Neural cell (in vitro differentiated cells): ENCODE measurements at regions not wholly inside any gene's neighbourhood (a gene's known extent, or its start where the extent isn't known, plus 50 kb on each side); places are given as distances from the start of the nearest gene placed in this dataset.

Experiments used
- H2AFZ ChIP-seq: fragments of 200-600, 300-800 bp; sonication (generic), shearing (Covaris generic); 2 replicates; pipeline ENCODE4 v1.6.0; 2014; ENCODE audit warnings: low read depth, mild to moderate bottlenecking, antibody characterized with exemption, low read length, moderate library complexity
- H3F3A ChIP-seq: fragments of 200-600 bp; shearing (Covaris generic); 2 replicates; pipeline ENCODE4 v1.6.1; 2016; ENCODE audit warnings: mild to moderate bottlenecking, moderate library complexity, mixed read lengths, antibody characterized with exemption, low read length; ENCODE audit not compliant: insufficient read depth, poor library complexity, severe bottlenecking
- H3K27ac ChIP-seq: fragments of 200-600, 300-800 bp; sonication (generic), shearing (Covaris generic); 2 replicates; pipeline ENCODE4 v1.5.1; 2014; ENCODE audit warnings: mild to moderate bottlenecking, low read length, moderate library complexity
- H3K27me3 ChIP-seq: fragments of 300-800, 200-600 bp; sonication (generic), shearing (Covaris generic); 2 replicates; pipeline ENCODE4 v1.6.0; 2014; ENCODE audit warnings: mild to moderate bottlenecking, low read depth, low read length, moderate library complexity; ENCODE audit not compliant: insufficient read depth
- H3K36me3 ChIP-seq: fragments of 300-800, 200-600 bp; sonication (generic), shearing (Covaris generic); 2 replicates; pipeline ENCODE4 v1.5.1; 2014; ENCODE audit warnings: mild to moderate bottlenecking, antibody characterized with exemption, low read length, moderate library complexity; ENCODE audit not compliant: insufficient read depth
- H3K4me2 ChIP-seq: fragments of 300-800, 200-600 bp; sonication (generic), shearing (Covaris generic); 2 replicates; pipeline ENCODE4 v1.6.0; 2014; ENCODE audit warnings: mild to moderate bottlenecking, low read length
- H3K4me3 ChIP-seq: fragments of 300-800, 200-600 bp; sonication (generic), shearing (Covaris generic); 2 replicates; pipeline ENCODE4 v1.5.1; 2014; ENCODE audit warnings: mild to moderate bottlenecking, low read length, moderate library complexity
- H3K79me2 ChIP-seq: fragments of 200-600 bp; shearing (Covaris generic); replicated peaks from 2 replicates; pipeline ENCODE4 v1.6.0; 2014; ENCODE audit warnings: mild to moderate bottlenecking, low read length, moderate library complexity; ENCODE audit not compliant: insufficient read depth
- H3K9ac ChIP-seq: fragments of 300-800, 200-600 bp; sonication (generic), shearing (Covaris generic); 2 replicates; pipeline ENCODE4 v1.6.1; 2016; ENCODE audit warnings: mild to moderate bottlenecking, low read length, mixed read lengths
- H3K9me2 ChIP-seq: fragments of 200-600 bp; shearing (Covaris generic); 2 replicates; pipeline ENCODE4 v1.6.1; 2016; ENCODE audit warnings: mild to moderate bottlenecking, low read length, mixed read lengths; ENCODE audit not compliant: insufficient read depth
- H3K9me3 ChIP-seq: fragments of 200-600, 300-800 bp; sonication (generic), shearing (Covaris generic); 2 replicates; pipeline ENCODE4 v1.6.1; 2016; ENCODE audit warnings: mild to moderate bottlenecking, mixed run types, low read length, moderate library complexity, mixed read lengths
- H4K20me1 ChIP-seq: fragments of 200-600 bp; shearing (Covaris generic); 2 replicates; pipeline ENCODE4 v1.6.1; 2016; ENCODE audit warnings: mild to moderate bottlenecking, mixed run types; ENCODE audit not compliant: insufficient read depth
- EP300 ChIP-seq: fragments of 450-650 bp; conservative IDR thresholded peaks from 2 replicates; pipeline ENCODE4 v1.6.1; 2014; ENCODE audit warnings: antibody characterized with exemption, mild to moderate bottlenecking, moderate library complexity; ENCODE audit not compliant: poor library complexity, severe bottlenecking
- EZH2 ChIP-seq: fragments of 200-600, 300-800 bp; shearing (Covaris generic), sonication (generic); IDR thresholded peaks from 2 replicates; pipeline ENCODE4 v1.6.1; 2014; ENCODE audit warnings: antibody characterized with exemption, low read length, borderline replicate concordance, mild to moderate bottlenecking; ENCODE audit not compliant: insufficient read depth, poor library complexity, severe bottlenecking
- MXI1 ChIP-seq: fragments of 450-650 bp; conservative IDR thresholded peaks from 2 replicates; pipeline ENCODE4 v1.6.1; 2014; ENCODE audit warnings: antibody characterized with exemption, mild to moderate bottlenecking; ENCODE audit not compliant: poor library complexity, severe bottlenecking
- POLR2AphosphoS5 ChIP-seq: IDR thresholded peaks from 2 replicates; pipeline ENCODE4 v1.6.1; 2012
- RAD21 ChIP-seq: fragments of 450-650 bp; conservative IDR thresholded peaks from 2 replicates; pipeline ENCODE4 v1.6.1; 2014; ENCODE audit warnings: antibody characterized with exemption, mild to moderate bottlenecking, moderate library complexity
- SMC3 ChIP-seq: fragments of 450-650 bp; conservative IDR thresholded peaks from 2 replicates; pipeline ENCODE4 v1.6.1; 2014; ENCODE audit warnings: antibody characterized with exemption, mild to moderate bottlenecking, moderate library complexity; ENCODE audit not compliant: poor library complexity
- TAF1 ChIP-seq: IDR thresholded peaks from 2 replicates; pipeline ENCODE4 v1.6.1; 2012; ENCODE audit warnings: low read depth
- TF ChIP-seq, protein P1 (sequence below): fragments of 450-650 bp; IDR thresholded peaks from 2 replicates; pipeline ENCODE4 v1.5.1; 2014; ENCODE audit warnings: antibody characterized with exemption, mild to moderate bottlenecking, moderate library complexity; ENCODE audit not compliant: poor library complexity, severe bottlenecking
- TF ChIP-seq, protein P2 (sequence below): IDR thresholded peaks from 2 replicates; pipeline ENCODE4 v1.6.1; 2012; ENCODE audit warnings: borderline replicate concordance

DNA sequence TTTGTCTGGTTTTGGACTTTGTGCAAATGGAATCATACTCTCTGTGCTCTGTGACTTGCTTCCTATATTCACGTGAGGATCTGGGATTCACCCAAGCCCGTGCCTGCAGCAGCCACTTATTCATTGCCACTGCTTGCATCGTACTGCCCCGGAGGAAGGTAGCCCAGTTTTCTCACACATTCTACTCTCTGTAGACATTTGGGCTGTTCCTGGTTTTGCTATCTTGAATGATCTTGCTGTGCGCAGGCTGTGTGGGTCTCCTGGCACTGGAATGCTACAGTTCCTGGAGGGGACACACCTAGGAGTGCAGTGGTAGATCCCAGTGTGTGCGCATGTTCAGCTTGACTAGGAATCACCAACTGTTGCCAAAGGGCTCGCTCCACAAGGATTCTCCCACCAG is 99.2 kb upstream of the BOD1 start:
- no peak overlapping the region for H3K9ac ChIP-seq
- H3K79me2 ChIP-seq = no peaks in the 10 kb centered on the region
- no peak overlapping the region for H3K27ac ChIP-seq
- H3K9me2 ChIP-seq = no peaks in the 10 kb centered on the region
- no peak overlapping the region for H3K4me2 ChIP-seq
- no peak overlapping the region for H3K4me3 ChIP-seq
- H2AFZ ChIP-seq = no peak overlapping the region
- H3K9me3 ChIP-seq = no peaks in the 10 kb centered on the region
- H4K20me1 ChIP-seq = no peaks in the 10 kb centered on the region
- H3K36me3 ChIP-seq = no peaks in the 10 kb centered on the region
- no peak for TF ChIP-seq EP300
- TF ChIP-seq, protein P1, sequence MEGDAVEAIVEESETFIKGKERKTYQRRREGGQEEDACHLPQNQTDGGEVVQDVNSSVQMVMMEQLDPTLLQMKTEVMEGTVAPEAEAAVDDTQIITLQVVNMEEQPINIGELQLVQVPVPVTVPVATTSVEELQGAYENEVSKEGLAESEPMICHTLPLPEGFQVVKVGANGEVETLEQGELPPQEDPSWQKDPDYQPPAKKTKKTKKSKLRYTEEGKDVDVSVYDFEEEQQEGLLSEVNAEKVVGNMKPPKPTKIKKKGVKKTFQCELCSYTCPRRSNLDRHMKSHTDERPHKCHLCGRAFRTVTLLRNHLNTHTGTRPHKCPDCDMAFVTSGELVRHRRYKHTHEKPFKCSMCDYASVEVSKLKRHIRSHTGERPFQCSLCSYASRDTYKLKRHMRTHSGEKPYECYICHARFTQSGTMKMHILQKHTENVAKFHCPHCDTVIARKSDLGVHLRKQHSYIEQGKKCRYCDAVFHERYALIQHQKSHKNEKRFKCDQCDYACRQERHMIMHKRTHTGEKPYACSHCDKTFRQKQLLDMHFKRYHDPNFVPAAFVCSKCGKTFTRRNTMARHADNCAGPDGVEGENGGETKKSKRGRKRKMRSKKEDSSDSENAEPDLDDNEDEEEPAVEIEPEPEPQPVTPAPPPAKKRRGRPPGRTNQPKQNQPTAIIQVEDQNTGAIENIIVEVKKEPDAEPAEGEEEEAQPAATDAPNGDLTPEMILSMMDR = no peak
- no peak for TF ChIP-seq MXI1
- TF ChIP-seq RAD21 = no peak
- TF ChIP-seq, protein P2, sequence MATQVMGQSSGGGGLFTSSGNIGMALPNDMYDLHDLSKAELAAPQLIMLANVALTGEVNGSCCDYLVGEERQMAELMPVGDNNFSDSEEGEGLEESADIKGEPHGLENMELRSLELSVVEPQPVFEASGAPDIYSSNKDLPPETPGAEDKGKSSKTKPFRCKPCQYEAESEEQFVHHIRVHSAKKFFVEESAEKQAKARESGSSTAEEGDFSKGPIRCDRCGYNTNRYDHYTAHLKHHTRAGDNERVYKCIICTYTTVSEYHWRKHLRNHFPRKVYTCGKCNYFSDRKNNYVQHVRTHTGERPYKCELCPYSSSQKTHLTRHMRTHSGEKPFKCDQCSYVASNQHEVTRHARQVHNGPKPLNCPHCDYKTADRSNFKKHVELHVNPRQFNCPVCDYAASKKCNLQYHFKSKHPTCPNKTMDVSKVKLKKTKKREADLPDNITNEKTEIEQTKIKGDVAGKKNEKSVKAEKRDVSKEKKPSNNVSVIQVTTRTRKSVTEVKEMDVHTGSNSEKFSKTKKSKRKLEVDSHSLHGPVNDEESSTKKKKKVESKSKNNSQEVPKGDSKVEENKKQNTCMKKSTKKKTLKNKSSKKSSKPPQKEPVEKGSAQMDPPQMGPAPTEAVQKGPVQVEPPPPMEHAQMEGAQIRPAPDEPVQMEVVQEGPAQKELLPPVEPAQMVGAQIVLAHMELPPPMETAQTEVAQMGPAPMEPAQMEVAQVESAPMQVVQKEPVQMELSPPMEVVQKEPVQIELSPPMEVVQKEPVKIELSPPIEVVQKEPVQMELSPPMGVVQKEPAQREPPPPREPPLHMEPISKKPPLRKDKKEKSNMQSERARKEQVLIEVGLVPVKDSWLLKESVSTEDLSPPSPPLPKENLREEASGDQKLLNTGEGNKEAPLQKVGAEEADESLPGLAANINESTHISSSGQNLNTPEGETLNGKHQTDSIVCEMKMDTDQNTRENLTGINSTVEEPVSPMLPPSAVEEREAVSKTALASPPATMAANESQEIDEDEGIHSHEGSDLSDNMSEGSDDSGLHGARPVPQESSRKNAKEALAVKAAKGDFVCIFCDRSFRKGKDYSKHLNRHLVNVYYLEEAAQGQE = no peak
- TF ChIP-seq EZH2 = no peak
- no peak for TF ChIP-seq TAF1
- TF ChIP-seq POLR2AphosphoS5 = no peak
- no peak for TF ChIP-seq SMC3
- no peaks in the 10 kb centered on the region for H3F3A ChIP-seq
- no peaks in the 10 kb centered on the region for H3K27me3 ChIP-seq

DNA sequence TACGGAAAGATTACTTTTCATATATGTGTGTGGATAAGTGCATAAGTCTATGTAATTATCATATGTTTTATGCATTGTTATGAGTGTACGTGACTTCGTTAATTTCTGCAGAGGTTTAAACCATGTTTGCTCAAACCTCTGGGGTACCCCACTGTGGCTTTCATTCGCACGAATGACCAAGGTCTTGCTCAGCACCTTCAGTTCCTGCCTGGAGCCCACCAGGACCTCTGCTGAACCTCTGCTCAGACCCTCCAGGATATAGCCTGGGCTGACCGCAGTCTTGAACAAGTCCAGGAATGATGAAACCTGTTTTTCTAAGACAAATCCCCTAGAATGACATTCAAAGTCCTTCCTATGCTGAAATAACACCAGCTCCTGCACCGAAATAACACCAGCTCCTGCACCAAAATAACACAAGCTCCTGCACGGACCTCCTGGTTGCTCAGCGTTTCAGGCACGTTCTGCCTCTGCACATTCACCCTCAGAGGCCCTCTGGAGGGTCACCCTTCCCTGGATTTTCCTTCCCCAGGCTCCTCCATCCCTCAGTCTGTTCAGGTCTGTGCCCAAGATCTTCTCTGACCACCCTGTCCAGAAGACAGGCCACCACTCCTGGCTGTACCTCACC is 99.7 kb upstream of the BOD1 start:
- TF ChIP-seq SMC3 = no peak
- TF ChIP-seq, protein P1 = no peak
- no peak for TF ChIP-seq RAD21
- TF ChIP-seq EZH2 = no peak
- no peak for TF ChIP-seq TAF1
- no peak for TF ChIP-seq MXI1
- TF ChIP-seq, protein P2 = no peak
- no peak for TF ChIP-seq EP300
- no peak for TF ChIP-seq POLR2AphosphoS5
- H3K36me3 ChIP-seq = no peaks in the 10 kb centered on the region
- no peak overlapping the region for H3K4me3 ChIP-seq
- H3K9me2 ChIP-seq = no peaks in the 10 kb centered on the region
- H2AFZ ChIP-seq = no peak overlapping the region
- no peaks in the 10 kb centered on the region for H3F3A ChIP-seq
- H3K27me3 ChIP-seq = no peaks in the 10 kb centered on the region
- H3K9me3 ChIP-seq = no peaks in the 10 kb centered on the region
- H3K9ac ChIP-seq = no peak overlapping the region
- no peaks in the 10 kb centered on the region for H4K20me1 ChIP-seq
- H3K27ac ChIP-seq = no peak overlapping the region
- H3K4me2 ChIP-seq = no peak overlapping the region
- H3K79me2 ChIP-seq = no peaks in the 10 kb centered on the region
